HepG2 (cell line): ENCODE measurements at regions not wholly inside any gene's neighbourhood (a gene's known extent, or its start where the extent isn't known, plus 50 kb on each side); places are given as distances from the start of the nearest gene placed in this dataset.

ENCODE experiments used
- ATAC-seq: fragments of 200-7000 bp; cut with Tn5 transposase; 3 replicates; pipeline ENCODE4 v1.9.1; 2020; ENCODE audit warnings: mild to moderate bottlenecking, moderate library complexity
- BruUV-seq: library from RNA; stranded (reverse); fragments of 400-500 nt; replicated peaks from 2 replicates; lab custom pipeline; 2021; lab: Mats Ljungman, UMichigan
- CTCF ChIA-PET: fragments of 300-600 bp; formaldehyde crosslinking; extraction: SDS; loops from one replicate; lab custom pipeline; 2021; ENCODE audit warnings: low total read pairs, inconsistent platforms, low intra/inter-chr PET ratio; lab: Yijun Ruan, JAX
- POLR2A ChIA-PET: fragments of 350-600 bp; sonication (Branson Sonifier 250); formaldehyde crosslinking; loops from one replicate; lab custom pipeline; 2020; ENCODE audit warnings: antibody characterized with exemption, inconsistent platforms; lab: Yijun Ruan, JAX
- DNase-seq: peaks from one replicate; pipeline ENCODE4 v3.0.0-alpha.2; 2015; ENCODE audit warnings: low spot score
- FAIRE-seq: peaks from 3 replicates; lab custom pipeline; 2011; peaks lifted over from hg19 to GRCh38; lab: Jason Lieb, UNC
- H2AFZ ChIP-seq: one replicate; pipeline ENCODE4 v1.6.1; 2011; ENCODE audit warnings: low read length, inconsistent platforms
- H3K27ac ChIP-seq: fragments of 300-600 bp; 3 replicates; pipeline ENCODE4 v1.8.0; 2011; ENCODE audit warnings: mixed run types, mild to moderate bottlenecking, mixed read lengths, low read length, inconsistent platforms; ENCODE audit not compliant: insufficient read depth; ENCODE audit errors: extremely low read length
- H3K27me3 ChIP-seq, 2 experiments: fragments of 200-600 bp in 1 of 2; 2 replicates in 1 of 2; 3 replicates in 1 of 2; pipeline versions ENCODE4 v1.6.0 to v1.8.0; 2011; ENCODE audit warnings: low read length in 2 of 2, mild to moderate bottlenecking in 2 of 2, moderate library complexity in 2 of 2, inconsistent platforms in 1 of 2; ENCODE audit not compliant: insufficient read depth in 2 of 2, control insufficient read depth in 1 of 2
- H3K36me3 ChIP-seq, 2 experiments: fragments of 200-600 bp in 1 of 2; replicated peaks in 1 of 2; 2 replicates in 1 of 2; 3 replicates in 1 of 2; pipeline versions ENCODE4 v1.5.1 to v1.8.0; 2011; ENCODE audit warnings: low read length in 2 of 2, inconsistent platforms in 1 of 2; ENCODE audit not compliant: insufficient read depth in 2 of 2, control insufficient read depth in 1 of 2
- H3K4me1 ChIP-seq: 2 replicates; pipeline ENCODE4 v1.5.1; 2012; ENCODE audit warnings: low read length, inconsistent platforms; ENCODE audit not compliant: insufficient read depth
- H3K4me2 ChIP-seq: 2 replicates; pipeline ENCODE4 v1.6.0; 2011; ENCODE audit warnings: low read depth, low read length, inconsistent platforms
- H3K4me3 ChIP-seq, 3 experiments: fragments of 200-600 bp in 1 of 3; sonication (generic), shearing (Covaris generic) in 1 of 3; replicated peaks in 1 of 3; 2 replicates each; pipeline ENCODE4 v1.5.1; 2011 to 2016; ENCODE audit warnings: low read length in 3 of 3, inconsistent platforms in 2 of 3, low read depth in 2 of 3, mild to moderate bottlenecking in 2 of 3, control low read depth in 1 of 3, mixed read lengths in 1 of 3; ENCODE audit not compliant: insufficient read depth in 1 of 3
- H3K79me2 ChIP-seq: one replicate; pipeline ENCODE4 v1.6.1; 2011; ENCODE audit warnings: low read length, inconsistent platforms; ENCODE audit not compliant: insufficient read depth
- H3K9ac ChIP-seq: 2 replicates; pipeline ENCODE4 v1.6.0; 2011; ENCODE audit warnings: mild to moderate bottlenecking, low read depth, low read length, inconsistent platforms; ENCODE audit not compliant: insufficient read depth
- H3K9me3 ChIP-seq: 2 replicates; pipeline ENCODE4 v1.5.1; 2012; ENCODE audit warnings: mild to moderate bottlenecking, low read length
- H4K20me1 ChIP-seq: 2 replicates; pipeline ENCODE4 v1.6.0; 2011; ENCODE audit warnings: inconsistent platforms, mild to moderate bottlenecking, low read length, moderate library complexity; ENCODE audit not compliant: insufficient read depth
- FOXA3 ChIP-seq: IDR thresholded peaks from 2 replicates; pipeline ENCODE4 v1.6.1; 2016; ENCODE audit warnings: missing genetic modification reagents, missing compliant biosample characterization
- SAP130 ChIP-seq: IDR thresholded peaks from 2 replicates; pipeline ENCODE4 v1.6.1; 2016; ENCODE audit warnings: low read depth
- ZMYM4 ChIP-seq: sonication (generic); formaldehyde crosslinking; IDR thresholded peaks from 2 replicates; pipeline ENCODE4 v1.8.1; 2023; ENCODE audit warnings: mild to moderate bottlenecking, missing genetic modification reagents
- ZNF547 ChIP-seq: sonication (generic); formaldehyde crosslinking; IDR thresholded peaks from 2 replicates; pipeline ENCODE4 v1.5.1; 2020; ENCODE audit warnings: mild to moderate bottlenecking, missing genetic modification reagents
- WGBS: methylation state at CpG from one replicate; pipeline ENCODE4 v1.1.6; 2017; ENCODE audit warnings: low lambda C conversion rate; 5-methylcytosine and 5-hydroxymethylcytosine counted together
- in situ Hi-C: cut with HindIII; loops from 2 replicates; pipeline ENCODE4 v1.10.0; 2017; ENCODE audit warnings: low pct_unique_long_range_greater_than_20kb; ENCODE audit not compliant: extremely low pct_ligation_motif_present
- intact Hi-C: fragments of 100-400 bp; cut with micrococcal nuclease; formaldehyde crosslinking; loops from one replicate; pipeline ENCODE4 v1.10.0; 2022; ENCODE audit not compliant: unreplicated experiment
- TF ChIP-seq, protein P1 (sequence below), 2 experiments: sonication (generic) in 1 of 2; formaldehyde crosslinking in 1 of 2; IDR thresholded peaks; 2 replicates each; pipeline versions ENCODE4 v1.5.1 to v1.6.1; 2011 to 2020; ENCODE audit warnings: borderline replicate concordance in 1 of 2, low read depth in 1 of 2, low read length in 1 of 2, mild to moderate bottlenecking in 1 of 2, missing genetic modification reagents in 1 of 2, moderate library complexity in 1 of 2
- TF ChIP-seq, protein P2 (sequence below): sonication (generic); formaldehyde crosslinking; IDR thresholded peaks from 2 replicates; pipeline ENCODE4 v1.4.0; 2020; ENCODE audit warnings: missing genetic modification reagents
- TF ChIP-seq, protein P3 (sequence below): sonication (generic); formaldehyde crosslinking; IDR thresholded peaks from 2 replicates; pipeline ENCODE4 v1.5.0; 2020; ENCODE audit warnings: mild to moderate bottlenecking, missing genetic modification reagents, borderline replicate concordance
- TF ChIP-seq, protein P4 (sequence below): sonication (generic); formaldehyde crosslinking; IDR thresholded peaks from 2 replicates; pipeline ENCODE4 v1.4.0; 2020; ENCODE audit warnings: missing genetic modification reagents
- TF ChIP-seq, protein P5 (sequence below): sonication (generic); formaldehyde crosslinking; IDR thresholded peaks from 2 replicates; pipeline ENCODE4 v1.4.0; 2020; ENCODE audit warnings: missing genetic modification reagents

DNA sequence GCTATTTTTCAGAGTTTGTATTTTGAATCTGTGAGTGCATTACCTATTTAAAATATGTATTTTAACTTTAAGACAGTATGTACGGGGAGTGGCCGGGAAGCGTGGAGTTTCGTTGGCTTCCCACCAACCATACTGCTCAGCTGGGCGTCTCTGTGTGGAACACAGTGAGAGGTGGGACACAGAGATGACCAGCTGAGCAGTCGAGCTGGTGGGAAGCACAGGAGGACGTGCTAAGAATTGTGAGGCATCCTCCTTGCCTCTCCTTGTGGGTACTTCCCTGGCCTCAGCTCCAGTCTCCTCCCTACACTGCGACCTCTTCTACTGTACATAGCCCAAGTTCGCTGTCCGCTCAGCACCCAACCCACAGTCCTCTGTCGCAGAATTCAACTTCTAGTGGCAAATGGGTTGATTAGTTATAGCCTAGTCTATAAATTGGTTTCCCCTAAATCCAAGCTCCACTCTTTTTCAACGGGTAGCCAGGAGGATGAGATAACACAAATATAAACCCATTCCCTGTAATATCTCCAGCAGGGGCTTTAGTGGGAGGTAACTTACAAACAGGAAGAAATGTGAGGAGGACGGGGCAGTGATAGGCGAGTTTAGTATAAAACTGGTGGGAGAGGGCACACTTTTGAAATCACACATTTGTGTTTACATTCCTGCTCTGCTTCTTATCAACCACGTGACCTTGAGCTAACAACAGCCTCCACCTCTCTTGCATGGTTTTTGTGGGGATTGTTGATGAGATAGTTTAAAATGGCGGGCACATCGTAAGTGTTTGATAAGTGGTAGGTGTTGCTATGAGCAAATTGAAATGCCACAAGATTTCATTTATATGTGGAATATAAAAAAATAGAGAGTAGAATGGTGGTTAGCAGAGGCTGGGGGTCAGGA is 211.9 kb upstream of the HS3ST3A1 start (continued):
- TF ChIP-seq, protein P1, sequence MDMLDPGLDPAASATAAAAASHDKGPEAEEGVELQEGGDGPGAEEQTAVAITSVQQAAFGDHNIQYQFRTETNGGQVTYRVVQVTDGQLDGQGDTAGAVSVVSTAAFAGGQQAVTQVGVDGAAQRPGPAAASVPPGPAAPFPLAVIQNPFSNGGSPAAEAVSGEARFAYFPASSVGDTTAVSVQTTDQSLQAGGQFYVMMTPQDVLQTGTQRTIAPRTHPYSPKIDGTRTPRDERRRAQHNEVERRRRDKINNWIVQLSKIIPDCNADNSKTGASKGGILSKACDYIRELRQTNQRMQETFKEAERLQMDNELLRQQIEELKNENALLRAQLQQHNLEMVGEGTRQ (IDR thresholded peaks at IDR 0.05; ENCODE audit: low read depth, low read length) = peak; percentile 52; the same call in 1 of the 2 replicates
- TF ChIP-seq, protein P1 (CRISPR knock-in tag; IDR thresholded peaks at IDR 0.05; ENCODE audit: borderline replicate concordance) = peak; percentile 55; the same call in 1 of the 2 replicates
- TF ChIP-seq FOXA3 (CRISPR knock-in tag) = peak; percentile 43
- TF ChIP-seq SAP130 (CRISPR knock-in tag) = no peak
- TF ChIP-seq, protein P2, sequence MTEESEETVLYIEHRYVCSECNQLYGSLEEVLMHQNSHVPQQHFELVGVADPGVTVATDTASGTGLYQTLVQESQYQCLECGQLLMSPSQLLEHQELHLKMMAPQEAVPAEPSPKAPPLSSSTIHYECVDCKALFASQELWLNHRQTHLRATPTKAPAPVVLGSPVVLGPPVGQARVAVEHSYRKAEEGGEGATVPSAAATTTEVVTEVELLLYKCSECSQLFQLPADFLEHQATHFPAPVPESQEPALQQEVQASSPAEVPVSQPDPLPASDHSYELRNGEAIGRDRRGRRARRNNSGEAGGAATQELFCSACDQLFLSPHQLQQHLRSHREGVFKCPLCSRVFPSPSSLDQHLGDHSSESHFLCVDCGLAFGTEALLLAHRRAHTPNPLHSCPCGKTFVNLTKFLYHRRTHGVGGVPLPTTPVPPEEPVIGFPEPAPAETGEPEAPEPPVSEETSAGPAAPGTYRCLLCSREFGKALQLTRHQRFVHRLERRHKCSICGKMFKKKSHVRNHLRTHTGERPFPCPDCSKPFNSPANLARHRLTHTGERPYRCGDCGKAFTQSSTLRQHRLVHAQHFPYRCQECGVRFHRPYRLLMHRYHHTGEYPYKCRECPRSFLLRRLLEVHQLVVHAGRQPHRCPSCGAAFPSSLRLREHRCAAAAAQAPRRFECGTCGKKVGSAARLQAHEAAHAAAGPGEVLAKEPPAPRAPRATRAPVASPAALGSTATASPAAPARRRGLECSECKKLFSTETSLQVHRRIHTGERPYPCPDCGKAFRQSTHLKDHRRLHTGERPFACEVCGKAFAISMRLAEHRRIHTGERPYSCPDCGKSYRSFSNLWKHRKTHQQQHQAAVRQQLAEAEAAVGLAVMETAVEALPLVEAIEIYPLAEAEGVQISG (CRISPR knock-in tag) = no peak
- TF ChIP-seq ZMYM4 = peak; percentile 45; the same call in 1 of the 2 replicates

DNA sequence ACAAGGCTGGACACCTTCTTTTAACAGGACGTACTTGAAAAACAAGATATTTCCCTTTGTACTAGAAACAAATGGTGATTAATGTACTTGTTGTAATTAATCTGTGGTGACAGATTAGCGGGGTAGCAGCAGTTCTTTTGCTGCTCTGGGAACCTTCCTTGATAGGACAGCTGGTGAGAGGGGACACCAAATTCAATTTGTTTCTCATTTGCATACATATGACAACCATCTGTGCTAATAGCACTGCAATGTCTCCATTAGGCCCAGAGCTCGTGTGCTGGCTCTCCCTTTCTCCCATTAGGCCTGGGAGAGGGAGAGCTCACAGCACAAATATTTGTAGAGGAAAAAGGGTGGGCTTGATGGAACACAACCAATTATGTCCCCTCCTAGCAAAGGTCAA is 221.0 kb upstream of the HS3ST3A1 start:
- intact Hi-C loops (no loop called here), in situ Hi-C loops (no loop called here)
- DNase-seq (no peak), ATAC-seq (no peak), FAIRE-seq (no peak)
- BruUV-seq = no TSS peak
- Histone ChIP-seq H3K9me3 (no peaks in the 10 kb centered on the region), H3K27me3 (no peaks in the 10 kb centered on the region), H3K36me3 (no peaks in the 10 kb centered on the region), H3K4me3 (no peak overlapping the region), H3K4me2 (no peak overlapping the region), H3K4me1 (no peaks in the 10 kb centered on the region), H2AFZ (no peak overlapping the region), H3K9ac (no peak overlapping the region), H4K20me1 (no peaks in the 10 kb centered on the region), H3K27ac (no peak overlapping the region), H3K79me2 (no peaks in the 10 kb centered on the region)
- ChIA-PET CTCF (no interaction called here), POLR2A (no interaction called here)
- WGBS = 32% methylated on average over 2 of the region's 3 CpGs
- TF ChIP-seq, protein P3, sequence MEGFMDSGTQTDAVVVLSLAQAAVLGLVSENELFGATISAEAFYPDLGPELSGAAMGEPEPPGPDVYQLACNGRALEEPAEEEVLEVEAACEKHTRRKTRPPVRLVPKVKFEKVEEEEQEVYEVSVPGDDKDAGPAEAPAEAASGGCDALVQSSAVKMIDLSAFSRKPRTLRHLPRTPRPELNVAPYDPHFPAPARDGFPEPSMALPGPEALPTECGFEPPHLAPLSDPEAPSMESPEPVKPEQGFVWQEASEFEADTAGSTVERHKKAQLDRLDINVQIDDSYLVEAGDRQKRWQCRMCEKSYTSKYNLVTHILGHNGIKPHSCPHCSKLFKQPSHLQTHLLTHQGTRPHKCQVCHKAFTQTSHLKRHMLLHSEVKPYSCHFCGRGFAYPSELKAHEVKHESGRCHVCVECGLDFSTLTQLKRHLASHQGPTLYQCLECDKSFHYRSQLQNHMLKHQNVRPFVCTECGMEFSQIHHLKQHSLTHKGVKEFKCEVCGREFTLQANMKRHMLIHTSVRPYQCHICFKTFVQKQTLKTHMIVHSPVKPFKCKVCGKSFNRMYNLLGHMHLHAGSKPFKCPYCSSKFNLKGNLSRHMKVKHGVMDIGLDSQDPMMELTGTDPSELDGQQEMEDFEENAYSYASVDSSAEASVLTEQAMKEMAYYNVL (CRISPR knock-in tag) = no peak
- TF ChIP-seq, protein P4, sequence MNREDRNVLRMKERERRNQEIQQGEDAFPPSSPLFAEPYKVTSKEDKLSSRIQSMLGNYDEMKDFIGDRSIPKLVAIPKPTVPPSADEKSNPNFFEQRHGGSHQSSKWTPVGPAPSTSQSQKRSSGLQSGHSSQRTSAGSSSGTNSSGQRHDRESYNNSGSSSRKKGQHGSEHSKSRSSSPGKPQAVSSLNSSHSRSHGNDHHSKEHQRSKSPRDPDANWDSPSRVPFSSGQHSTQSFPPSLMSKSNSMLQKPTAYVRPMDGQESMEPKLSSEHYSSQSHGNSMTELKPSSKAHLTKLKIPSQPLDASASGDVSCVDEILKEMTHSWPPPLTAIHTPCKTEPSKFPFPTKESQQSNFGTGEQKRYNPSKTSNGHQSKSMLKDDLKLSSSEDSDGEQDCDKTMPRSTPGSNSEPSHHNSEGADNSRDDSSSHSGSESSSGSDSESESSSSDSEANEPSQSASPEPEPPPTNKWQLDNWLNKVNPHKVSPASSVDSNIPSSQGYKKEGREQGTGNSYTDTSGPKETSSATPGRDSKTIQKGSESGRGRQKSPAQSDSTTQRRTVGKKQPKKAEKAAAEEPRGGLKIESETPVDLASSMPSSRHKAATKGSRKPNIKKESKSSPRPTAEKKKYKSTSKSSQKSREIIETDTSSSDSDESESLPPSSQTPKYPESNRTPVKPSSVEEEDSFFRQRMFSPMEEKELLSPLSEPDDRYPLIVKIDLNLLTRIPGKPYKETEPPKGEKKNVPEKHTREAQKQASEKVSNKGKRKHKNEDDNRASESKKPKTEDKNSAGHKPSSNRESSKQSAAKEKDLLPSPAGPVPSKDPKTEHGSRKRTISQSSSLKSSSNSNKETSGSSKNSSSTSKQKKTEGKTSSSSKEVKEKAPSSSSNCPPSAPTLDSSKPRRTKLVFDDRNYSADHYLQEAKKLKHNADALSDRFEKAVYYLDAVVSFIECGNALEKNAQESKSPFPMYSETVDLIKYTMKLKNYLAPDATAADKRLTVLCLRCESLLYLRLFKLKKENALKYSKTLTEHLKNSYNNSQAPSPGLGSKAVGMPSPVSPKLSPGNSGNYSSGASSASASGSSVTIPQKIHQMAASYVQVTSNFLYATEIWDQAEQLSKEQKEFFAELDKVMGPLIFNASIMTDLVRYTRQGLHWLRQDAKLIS (CRISPR knock-in tag) = no peak
- TF ChIP-seq, protein P5, sequence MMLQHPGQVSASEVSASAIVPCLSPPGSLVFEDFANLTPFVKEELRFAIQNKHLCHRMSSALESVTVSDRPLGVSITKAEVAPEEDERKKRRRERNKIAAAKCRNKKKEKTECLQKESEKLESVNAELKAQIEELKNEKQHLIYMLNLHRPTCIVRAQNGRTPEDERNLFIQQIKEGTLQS (CRISPR knock-in tag) = no peak
- TF ChIP-seq ZNF547 (CRISPR knock-in tag) = no peak
